ENCODE measurements at regions not wholly inside any gene's neighbourhood (a gene's known extent, or its start where the extent isn't known, plus 50 kb on each side); places are given as distances from the start of the nearest gene placed in this dataset.

DNA sequence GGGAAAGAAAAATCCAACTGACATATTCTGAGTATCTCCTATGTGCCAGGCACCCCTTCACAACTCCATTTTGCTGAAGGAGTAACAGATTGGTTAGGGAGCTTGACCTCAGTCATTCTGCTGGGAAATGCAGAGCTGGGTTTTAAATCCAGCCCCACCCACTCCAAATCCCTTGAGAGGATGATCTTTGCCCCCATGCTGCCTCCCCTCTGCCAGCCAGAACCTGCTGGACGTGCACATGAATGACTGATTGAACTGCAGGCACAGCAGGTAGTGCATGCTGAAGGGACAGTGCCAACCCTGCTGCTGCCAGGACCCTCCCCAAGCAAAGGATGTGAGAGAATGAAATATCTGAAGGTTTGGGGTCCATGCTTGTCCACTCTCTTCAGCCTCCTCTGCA, 340.9 kb downstream of the BUD13 start:
- WGBS (ENCODE audit: insufficient coverage), result no CpG with 5 or more reads among the region's 1 CpG
- H2AFZ ChIP-seq (ENCODE audit: insufficient read depth, low read depth, low read length, poor library complexity, severe bottlenecking), result no peak overlapping the region
- no peak overlapping the region for H3K27ac Mint-ChIP-seq
- no peaks in the 10 kb centered on the region for H3K36me3 ChIP-seq (replicated peaks in 1 of 2; ENCODE audit: control insufficient read depth in 1 of 2, insufficient read depth in 2 of 2, low read length in 2 of 2)
- no peaks in the 10 kb centered on the region for H4K20me1 ChIP-seq (ENCODE audit: insufficient read depth, low read length)
- H3K4me3 Mint-ChIP-seq, result no peak overlapping the region
- H3K4me1 Mint-ChIP-seq, result no peaks in the 10 kb centered on the region
- intact Hi-C loops (cut with micrococcal nuclease), result no loop called here
- no peak for TF ChIP-seq CTCF (IDR thresholded peaks at IDR 0.05)
- peaks cover 3 to 17% (median 12%) of the 10 kb centered on the region in 3 donors for H3K27me3 Mint-ChIP-seq (ENCODE audit: low read depth in 3 of 3)
- peaks cover 0 to 2% (median 0%) of the 10 kb centered on the region in 7 donors for H3K9me3 Mint-ChIP-seq
- no peaks in the 10 kb centered on the region for H3K27me3 ChIP-seq (ENCODE audit: control insufficient read depth in 2 of 2, insufficient read depth in 2 of 2, low read length in 2 of 2)
- H3K4me3 ChIP-seq (replicated peaks in 1 of 3; ENCODE audit: low read depth in 2 of 3, low read length in 3 of 3), result no peak overlapping the region
- no peak for DNase-seq
- H3K4me1 ChIP-seq (ENCODE audit: control insufficient read depth in 1 of 2, insufficient read depth in 2 of 2, low read length in 2 of 2), result no peaks in the 10 kb centered on the region
- H3K36me3 Mint-ChIP-seq, result no peaks in the 10 kb centered on the region
- no peaks in the 10 kb centered on the region for H3K79me2 ChIP-seq (ENCODE audit: insufficient read depth, low read length)
- no peak overlapping the region for H3K4me2 ChIP-seq (replicated peaks; ENCODE audit: extremely low read depth, low read length, poor library complexity, severe bottlenecking)
- no peaks in the 10 kb centered on the region for H3K9me3 ChIP-seq (replicated peaks in 1 of 2; ENCODE audit: control insufficient read depth in 1 of 2, insufficient read depth in 1 of 2, low read length in 2 of 2)
- no peak overlapping the region for H3K27ac ChIP-seq (ENCODE audit: low read depth in 1 of 2, low read length in 2 of 2)
- H3K9ac ChIP-seq (ENCODE audit: insufficient read depth, low read length, poor library complexity, severe bottlenecking), result no peak overlapping the region

- no peaks in the 10 kb centered on the region for H3K9me3 ChIP-seq (replicated peaks in 1 of 2; ENCODE audit: control insufficient read depth in 1 of 2, insufficient read depth in 1 of 2, low read length in 2 of 2)
- no peaks in the 10 kb centered on the region for H3K79me2 ChIP-seq (ENCODE audit: insufficient read depth, low read length)
- no peak overlapping the region for H3K4me3 ChIP-seq (replicated peaks in 1 of 3; ENCODE audit: low read depth in 2 of 3, low read length in 3 of 3)
- no peaks in the 10 kb centered on the region for H4K20me1 ChIP-seq (ENCODE audit: insufficient read depth, low read length)
- intact Hi-C loops (cut with micrococcal nuclease), result no loop called here
- Mint-ChIP-seq H3K4me1 (no peaks in the 10 kb centered on the region), H3K36me3 (no peaks in the 10 kb centered on the region), H3K27ac (peak overlapping the region in 1 of 7 donors; percentile 28), H3K4me3 (no peak overlapping the region), H3K27me3 (ENCODE audit: low read depth in 3 of 3) (peaks cover 3 to 16% (median 15%) of the 10 kb centered on the region in 3 donors), H3K9me3 (peaks cover 0 to 2% (median 0%) of the 10 kb centered on the region in 7 donors)
- H3K4me2 ChIP-seq (replicated peaks; ENCODE audit: extremely low read depth, low read length, poor library complexity, severe bottlenecking), result no peak overlapping the region
- H3K9ac ChIP-seq (ENCODE audit: insufficient read depth, low read length, poor library complexity, severe bottlenecking), result no peak overlapping the region
- no peaks in the 10 kb centered on the region for H3K36me3 ChIP-seq (replicated peaks in 1 of 2; ENCODE audit: control insufficient read depth in 1 of 2, insufficient read depth in 2 of 2, low read length in 2 of 2)
- no peak for TF ChIP-seq CTCF (IDR thresholded peaks at IDR 0.05)
- no peaks in the 10 kb centered on the region for H3K4me1 ChIP-seq (ENCODE audit: control insufficient read depth in 1 of 2, insufficient read depth in 2 of 2, low read length in 2 of 2)
- WGBS (ENCODE audit: insufficient coverage), result 80% methylated on average over 5 of the region's 6 CpGs
- no peaks in the 10 kb centered on the region for H3K27me3 ChIP-seq (ENCODE audit: control insufficient read depth in 2 of 2, insufficient read depth in 2 of 2, low read length in 2 of 2)
- no peak overlapping the region for H3K27ac ChIP-seq (ENCODE audit: low read depth in 1 of 2, low read length in 2 of 2)
- no peak for DNase-seq
- H2AFZ ChIP-seq (ENCODE audit: insufficient read depth, low read depth, low read length, poor library complexity, severe bottlenecking), result no peak overlapping the region
Measured at GRCh38 chr11:116428638-116428975, 344.2 kb downstream of the BUD13 start.

All from CD14-positive monocyte (primary cell).